ENCODE measurements at regions not wholly inside any gene's neighbourhood (a gene's known extent, or its start where the extent isn't known, plus 50 kb on each side); places are given as distances from the start of the nearest gene placed in this dataset.

DNA sequence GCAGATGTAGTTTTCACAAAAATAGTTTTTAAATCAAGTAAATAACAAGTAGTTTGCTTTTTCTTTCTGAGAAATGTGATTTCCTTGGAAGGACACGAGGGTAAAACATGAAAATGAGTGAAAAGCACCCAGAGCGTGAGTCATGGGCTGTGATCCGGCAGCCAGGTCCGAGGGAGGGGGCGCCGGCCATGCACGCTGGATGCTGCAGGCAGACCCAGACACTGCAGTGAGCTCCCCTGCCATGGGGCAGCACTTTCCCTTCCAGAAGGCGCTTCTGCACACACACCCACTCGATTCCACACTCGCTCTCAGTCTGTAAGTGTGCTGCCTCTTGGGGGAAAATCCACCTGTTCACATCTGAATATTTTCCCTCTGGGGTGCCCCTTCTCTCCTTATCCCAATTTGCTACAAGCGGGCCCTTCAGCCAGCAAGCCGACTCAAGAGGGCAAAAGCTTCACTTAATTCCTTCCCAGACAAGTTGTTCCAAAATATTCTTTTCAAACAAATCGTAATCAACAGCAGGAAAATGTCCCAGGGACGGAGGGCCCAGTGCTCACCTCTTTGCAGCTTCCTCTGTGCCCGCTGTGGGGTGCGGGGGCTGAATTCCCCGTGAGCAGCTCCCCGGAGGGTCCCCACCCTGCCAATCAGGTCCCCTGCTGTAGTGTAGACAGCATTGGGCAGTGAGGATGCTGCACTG lies 87.0 kb upstream of the ID2 start:
- TF ChIP-seq SIN3A (IDR thresholded peaks at IDR 0.05; ENCODE audit: borderline replicate concordance, insufficient read depth, low read length) (no peak), FOXP2 (optimal IDR thresholded peaks at IDR 0.05; ENCODE audit: borderline replicate concordance, extremely low read depth, extremely low read length, insufficient read depth) (no peak), REST (IDR thresholded peaks at IDR 0.05; ENCODE audit: insufficient read depth in 1 of 2, low read depth in 2 of 2, low read length in 2 of 2) (no peak), POLR2AphosphoS5 (IDR thresholded peaks at IDR 0.05; ENCODE audit: low read depth, low read length) (no peak), TAF1 (IDR thresholded peaks at IDR 0.05; ENCODE audit: borderline replicate concordance, insufficient read depth, low read length) (no peak)

GRCh38 chr2:8595428-8595805 lies 86.4 kb upstream of the ID2 start:
- no peak for TF ChIP-seq TAF1 (IDR thresholded peaks at IDR 0.05; ENCODE audit: borderline replicate concordance, insufficient read depth, low read length)
- TF ChIP-seq SIN3A (IDR thresholded peaks at IDR 0.05; ENCODE audit: borderline replicate concordance, insufficient read depth, low read length): no peak
- TF ChIP-seq POLR2AphosphoS5 (IDR thresholded peaks at IDR 0.05; ENCODE audit: low read depth, low read length): no peak
- TF ChIP-seq REST (IDR thresholded peaks at IDR 0.05; ENCODE audit: insufficient read depth in 1 of 2, low read depth in 2 of 2, low read length in 2 of 2): no peak
- no peak for TF ChIP-seq FOXP2 (optimal IDR thresholded peaks at IDR 0.05; ENCODE audit: borderline replicate concordance, extremely low read depth, extremely low read length, insufficient read depth)

DNA sequence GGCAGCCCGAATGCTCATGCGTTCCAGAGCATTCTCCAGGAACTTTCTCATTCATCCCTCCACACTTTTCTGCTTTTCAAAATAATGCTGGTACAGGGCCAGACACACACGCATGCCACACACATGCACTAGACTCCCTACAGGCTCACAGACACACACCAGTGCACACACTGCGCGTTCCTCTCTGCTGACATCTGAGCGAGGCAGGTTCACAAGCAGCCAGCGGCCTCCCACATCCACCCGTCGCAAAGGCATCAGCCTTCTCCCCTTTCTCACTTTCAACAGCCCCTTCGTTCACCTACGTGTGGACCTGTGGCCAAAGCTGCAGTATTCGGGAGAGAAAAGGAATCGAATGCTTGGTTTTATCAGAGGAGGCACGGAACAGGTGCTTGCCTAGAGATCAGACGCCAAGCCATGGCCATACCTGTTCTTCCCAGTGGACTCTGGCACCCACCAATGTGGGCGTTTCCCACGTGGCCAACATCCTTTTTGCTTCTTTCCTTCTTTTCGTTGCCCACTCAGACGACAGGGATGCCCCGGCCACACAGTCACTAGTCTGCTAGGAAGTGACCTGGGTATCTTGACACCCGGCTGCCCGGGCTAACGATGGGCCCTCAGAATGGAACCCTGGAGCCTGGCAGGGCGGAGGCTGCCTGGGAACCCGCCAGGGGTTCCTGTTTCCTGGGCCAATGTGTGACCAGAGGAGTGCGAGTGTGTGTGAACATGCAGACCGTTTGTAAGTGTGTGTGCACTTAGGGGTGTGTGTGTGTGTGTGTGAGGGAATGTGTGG lies 85.8 kb upstream of the ID2 start:
- no peak for TF ChIP-seq SIN3A (IDR thresholded peaks at IDR 0.05; ENCODE audit: borderline replicate concordance, insufficient read depth, low read length)
- TF ChIP-seq TAF1 (IDR thresholded peaks at IDR 0.05; ENCODE audit: borderline replicate concordance, insufficient read depth, low read length): no peak
- no peak for TF ChIP-seq REST (IDR thresholded peaks at IDR 0.05; ENCODE audit: insufficient read depth in 1 of 2, low read depth in 2 of 2, low read length in 2 of 2)
- no peak for TF ChIP-seq FOXP2 (optimal IDR thresholded peaks at IDR 0.05; ENCODE audit: borderline replicate concordance, extremely low read depth, extremely low read length, insufficient read depth)
- TF ChIP-seq POLR2AphosphoS5 (IDR thresholded peaks at IDR 0.05; ENCODE audit: low read depth, low read length): no peak

- TF ChIP-seq FOXP2 (optimal IDR thresholded peaks at IDR 0.05; ENCODE audit: borderline replicate concordance, extremely low read depth, extremely low read length, insufficient read depth) (no peak), SIN3A (IDR thresholded peaks at IDR 0.05; ENCODE audit: borderline replicate concordance, insufficient read depth, low read length) (no peak), REST (IDR thresholded peaks at IDR 0.05; ENCODE audit: insufficient read depth in 1 of 2, low read depth in 2 of 2, low read length in 2 of 2) (no peak), TAF1 (IDR thresholded peaks at IDR 0.05; ENCODE audit: borderline replicate concordance, insufficient read depth, low read length) (no peak), POLR2AphosphoS5 (IDR thresholded peaks at IDR 0.05; ENCODE audit: low read depth, low read length) (no peak)
Measured at GRCh38 chr2:8597094-8597493, 84.8 kb upstream of the ID2 start.
